HCT116 (cell line): ENCODE measurements at regions not wholly inside any gene's neighbourhood (a gene's known extent, or its start where the extent isn't known, plus 50 kb on each side); places are given as distances from the start of the nearest gene placed in this dataset.
"Not testable (repeated sequence)": the region's sequence is repeated elsewhere in the genome, so short reads cannot be mapped to it uniquely, and the experiment has no call there.

Experiments used
- ATAC-seq: fragments of 200-7000 bp; cut with Tn5 transposase; 2 replicates; pipeline ENCODE4 v1.9.1; 2020; ENCODE audit warnings: mild to moderate bottlenecking, moderate library complexity
- BruUV-seq: library from RNA; stranded (reverse); fragments of 400-500 nt; replicated peaks from 2 replicates; lab custom pipeline; 2021; lab: Mats Ljungman, UMichigan
- CTCF ChIA-PET: fragments of 300-600 bp; sonication (Branson Sonifier 250); formaldehyde crosslinking; loops from one replicate; lab custom pipeline; 2021; ENCODE audit warnings: antibody characterized with exemption; lab: Charles Lee
- POLR2A ChIA-PET: fragments of 300-600, 350-600 bp; sonication (Branson Sonifier 250); formaldehyde crosslinking; loops from one replicate; lab custom pipeline; 2021; ENCODE audit warnings: antibody characterized with exemption; lab: Charles Lee
- RAD21 ChIA-PET, 2 experiments: fragments of 300-600 bp; sonication (Branson Sonifier 250); formaldehyde crosslinking; loops; one replicate each; lab custom pipeline; 2023; ENCODE audit warnings: low total read pairs in 2 of 2; ENCODE audit not compliant: uncharacterized antibody in 2 of 2, unreplicated experiment in 2 of 2, low non-redundant PET in 1 of 2; lab: Charles Lee
- DNase-seq: peaks from one replicate; pipeline ENCODE4 v3.0.0-alpha.2; 2010; ENCODE audit warnings: low read depth, low spot score
- H2AFZ ChIP-seq: fragments of 200-600 bp; shearing (Covaris generic), sonication (generic); 2 replicates; pipeline ENCODE4 v1.6.1; 2017; ENCODE audit warnings: low read depth, mixed run types, mixed read lengths, antibody characterized with exemption, low read length; ENCODE audit not compliant: poor library complexity, severe bottlenecking
- H3K27ac ChIP-seq: 2 replicates; pipeline ENCODE4 v1.5.1; 2012; ENCODE audit warnings: low read depth, low read length
- H3K27me3 ChIP-seq: fragments of 200-600 bp; sonication (generic); 2 replicates; pipeline ENCODE4 v1.6.1; 2016; ENCODE audit warnings: mixed run types, low read length, mixed read lengths; ENCODE audit not compliant: insufficient read depth
- H3K36me3 ChIP-seq, 2 experiments: fragments of 200-500 bp in 1 of 2; fragments of 200-600 bp in 1 of 2; sonication (Bioruptor generic) in 1 of 2; sonication (generic) in 1 of 2; 2 replicates each; pipeline versions ENCODE4 v1.5.1 to v1.6.1; 2014 to 2016; ENCODE audit warnings: low read length in 2 of 2, inconsistent platforms in 1 of 2, mixed read lengths in 1 of 2, mixed run types in 1 of 2; ENCODE audit not compliant: insufficient read depth in 2 of 2, control insufficient read depth in 1 of 2
- H3K4me1 ChIP-seq, 2 experiments: fragments of 200-600 bp in 1 of 2; sonication (generic) in 1 of 2; 2 replicates each; pipeline versions ENCODE4 v1.5.1 to v1.6.1; 2012 to 2017; ENCODE audit warnings: low read length in 2 of 2, inconsistent platforms in 1 of 2, mild to moderate bottlenecking in 1 of 2, mixed read lengths in 1 of 2, mixed run types in 1 of 2, moderate library complexity in 1 of 2; ENCODE audit not compliant: insufficient read depth in 2 of 2, control insufficient read depth in 1 of 2
- H3K4me2 ChIP-seq: fragments of 200-600 bp; sonication (generic); 2 replicates; pipeline ENCODE4 v1.6.1; 2017; ENCODE audit warnings: mixed run types, low read length, mixed read lengths
- H3K4me3 ChIP-seq, 2 experiments: fragments of 200-600 bp in 1 of 2; sonication (generic) in 1 of 2; replicated peaks in 1 of 2; 2 replicates each; pipeline ENCODE4 v1.5.1; 2011 to 2016; ENCODE audit warnings: low read length in 2 of 2, control low read depth in 1 of 2, low read depth in 1 of 2, mild to moderate bottlenecking in 1 of 2, mixed read lengths in 1 of 2, mixed run types in 1 of 2
- H3K79me2 ChIP-seq: fragments of 200-600 bp; sonication (generic); 2 replicates; pipeline ENCODE4 v1.6.1; 2017; ENCODE audit warnings: mild to moderate bottlenecking, mixed run types, low read length, moderate library complexity, mixed read lengths; ENCODE audit not compliant: insufficient read depth
- H3K9ac ChIP-seq: fragments of 200-600 bp; sonication (generic); 2 replicates; pipeline ENCODE4 v1.6.1; 2016; ENCODE audit warnings: low read length, mixed read lengths
- H3K9me2 ChIP-seq: fragments of 200-600 bp; sonication (generic), shearing (Covaris generic); 2 replicates; pipeline ENCODE4 v1.6.1; 2017; ENCODE audit warnings: mixed run types, mild to moderate bottlenecking, moderate library complexity; ENCODE audit not compliant: insufficient read depth
- H3K9me3 ChIP-seq, 2 experiments: fragments of 200-500 bp in 1 of 2; fragments of 200-600 bp in 1 of 2; sonication (Bioruptor generic) in 1 of 2; sonication (generic) in 1 of 2; 2 replicates each; pipeline ENCODE4 v1.6.1; 2014 to 2017; ENCODE audit warnings: low read length in 2 of 2, mixed read lengths in 2 of 2, inconsistent platforms in 1 of 2, low read depth in 1 of 2, mild to moderate bottlenecking in 1 of 2, mixed run types in 1 of 2, moderate library complexity in 1 of 2; ENCODE audit not compliant: control insufficient read depth in 1 of 2, insufficient read depth in 1 of 2
- H4K20me1 ChIP-seq: fragments of 200-600 bp; sonication (generic), shearing (Covaris generic); 2 replicates; pipeline ENCODE4 v1.6.1; 2017; ENCODE audit warnings: mixed run types, mild to moderate bottlenecking, moderate library complexity; ENCODE audit not compliant: insufficient read depth
- intact Hi-C: fragments of 100-400 bp; cut with micrococcal nuclease; formaldehyde crosslinking; loops from 2 replicates; pipeline ENCODE4 v1.10.0; 2022

- H3K9me3 ChIP-seq, H3K9me2 ChIP-seq, ATAC-seq, H3K4me3 ChIP-seq, H3K27me3 ChIP-seq, BruUV-seq, H2AFZ ChIP-seq, intact Hi-C loops, H3K27ac ChIP-seq, H3K9ac ChIP-seq, H3K4me2 ChIP-seq, POLR2A ChIA-PET, RAD21 ChIA-PET, H3K36me3 ChIP-seq, H3K4me1 ChIP-seq, CTCF ChIA-PET, H3K79me2 ChIP-seq, H4K20me1 ChIP-seq, DNase-seq: not testable (repeated sequence)
Observed at GRCh38 chr21:6466081-6466698, 4055.2 kb upstream of the TPTE start.

GRCh38 chr21:6466707-6467106 is 4054.7 kb upstream of the TPTE start:
- H3K36me3 ChIP-seq, H3K9ac ChIP-seq, H3K4me2 ChIP-seq, ATAC-seq, H3K9me3 ChIP-seq, RAD21 ChIA-PET, DNase-seq, intact Hi-C loops, H3K79me2 ChIP-seq, CTCF ChIA-PET, H3K9me2 ChIP-seq, BruUV-seq, H3K4me3 ChIP-seq, H3K27me3 ChIP-seq, H4K20me1 ChIP-seq, H3K27ac ChIP-seq, POLR2A ChIA-PET, H3K4me1 ChIP-seq, H2AFZ ChIP-seq: not testable (repeated sequence)

- H3K79me2 ChIP-seq, ATAC-seq, H3K9me3 ChIP-seq, H2AFZ ChIP-seq, H3K9me2 ChIP-seq, BruUV-seq, DNase-seq, H4K20me1 ChIP-seq, intact Hi-C loops, H3K4me1 ChIP-seq, H3K27me3 ChIP-seq, H3K9ac ChIP-seq, CTCF ChIA-PET, H3K27ac ChIP-seq, RAD21 ChIA-PET, H3K36me3 ChIP-seq, H3K4me2 ChIP-seq, POLR2A ChIA-PET, H3K4me3 ChIP-seq: not testable (repeated sequence)
Observed at GRCh38 chr21:6467189-6467774, 4054.1 kb upstream of the TPTE start.

- DNase-seq, RAD21 ChIA-PET, H3K4me3 ChIP-seq, H3K4me2 ChIP-seq, CTCF ChIA-PET, POLR2A ChIA-PET, H3K79me2 ChIP-seq, intact Hi-C loops, H3K27me3 ChIP-seq, H2AFZ ChIP-seq, H3K27ac ChIP-seq, H3K9ac ChIP-seq, H3K4me1 ChIP-seq, H3K9me2 ChIP-seq, H3K9me3 ChIP-seq, H3K36me3 ChIP-seq, BruUV-seq, ATAC-seq, H4K20me1 ChIP-seq: not testable (repeated sequence)
Observed at GRCh38 chr21:6467907-6468306, 4053.5 kb upstream of the TPTE start.
